NCI-H1092 (cell line): ENCODE measurements at regions not wholly inside any gene's neighbourhood (a gene's known extent, or its start where the extent isn't known, plus 50 kb on each side); places are given as distances from the start of the nearest gene placed in this dataset.

ENCODE experiments used
- DNase-seq: peaks from one replicate; lab custom pipeline; 2025; lab: John Stamatoyannopoulos, UW

DNA sequence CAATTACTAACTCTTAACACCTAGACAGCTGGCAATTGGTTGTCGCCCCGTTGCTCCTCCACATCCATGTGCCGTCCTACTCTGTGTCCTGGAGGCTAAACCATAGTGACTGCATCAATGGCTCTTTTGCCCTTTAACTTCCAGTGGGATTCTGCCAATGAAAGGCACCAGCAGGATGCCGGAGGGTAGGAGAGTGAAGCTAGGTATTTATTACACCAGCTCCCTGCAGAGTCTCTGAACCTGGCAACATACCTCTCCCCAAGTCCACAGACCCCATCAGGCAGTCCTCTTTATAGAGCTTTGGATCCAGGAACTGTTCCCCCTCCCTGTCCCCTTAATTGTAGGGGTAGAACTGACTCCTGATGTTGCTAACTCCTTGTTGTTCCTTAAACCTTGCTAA lies 426.8 kb downstream of the HNRNPD start:
- no peak for DNase-seq

GRCh38 chr4:81930506-81931238 lies 443.1 kb downstream of the HNRNPD start:
- no peak for DNase-seq

- no peak for DNase-seq
Measured at GRCh38 chr4:81923140-81923539, 450.7 kb downstream of the HNRNPD start.

GRCh38 chr4:81922313-81922712 lies 450.6 kb upstream of the RASGEF1B start:
- no peak for DNase-seq

GRCh38 chr4:81921751-81922159 lies 450.0 kb upstream of the RASGEF1B start:
- no peak for DNase-seq

DNA sequence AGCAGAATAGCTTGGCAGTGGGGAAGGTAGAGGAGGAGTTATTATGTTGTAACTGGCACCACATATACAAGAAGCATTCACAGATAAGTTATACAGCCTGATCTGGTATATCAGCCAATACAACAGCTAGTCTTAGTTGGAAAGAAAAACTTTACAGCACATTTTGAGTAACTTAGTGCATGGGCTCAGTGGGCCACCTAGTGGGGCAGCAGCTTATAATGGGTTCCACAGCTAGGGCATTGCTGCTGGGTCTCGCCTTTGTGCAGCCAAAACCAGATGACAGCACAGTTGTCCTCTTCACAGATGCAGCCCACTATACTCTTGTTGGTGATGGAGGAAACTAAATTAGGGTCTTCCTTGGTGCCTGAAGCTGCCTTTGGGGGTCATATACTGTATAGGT lies 448.1 kb upstream of the RASGEF1B start:
- no peak for DNase-seq

GRCh38 chr4:81919223-81919622 lies 447.5 kb upstream of the RASGEF1B start:
- no peak for DNase-seq

GRCh38 chr4:81915430-81915829 lies 443.7 kb upstream of the RASGEF1B start:
- no peak for DNase-seq

DNA sequence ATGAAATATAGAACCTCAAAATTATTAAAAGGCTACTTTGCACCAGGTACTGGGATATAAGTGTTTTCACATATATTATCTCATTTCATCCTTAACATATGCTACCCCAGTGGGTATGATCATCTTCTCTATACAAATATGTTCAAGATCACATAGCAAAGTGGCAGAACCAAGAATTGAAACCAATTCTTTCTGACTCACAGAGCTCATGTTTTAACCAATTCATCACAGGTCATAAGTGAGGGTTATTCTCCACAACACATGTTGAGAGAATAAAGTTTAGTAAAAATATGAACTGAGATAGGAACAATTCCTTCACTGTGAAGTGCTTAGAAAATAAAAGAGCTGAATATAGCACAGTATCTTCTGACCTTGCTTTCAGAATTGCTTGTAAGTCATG lies 442.9 kb upstream of the RASGEF1B start:
- DNase-seq, result no peak

DNA sequence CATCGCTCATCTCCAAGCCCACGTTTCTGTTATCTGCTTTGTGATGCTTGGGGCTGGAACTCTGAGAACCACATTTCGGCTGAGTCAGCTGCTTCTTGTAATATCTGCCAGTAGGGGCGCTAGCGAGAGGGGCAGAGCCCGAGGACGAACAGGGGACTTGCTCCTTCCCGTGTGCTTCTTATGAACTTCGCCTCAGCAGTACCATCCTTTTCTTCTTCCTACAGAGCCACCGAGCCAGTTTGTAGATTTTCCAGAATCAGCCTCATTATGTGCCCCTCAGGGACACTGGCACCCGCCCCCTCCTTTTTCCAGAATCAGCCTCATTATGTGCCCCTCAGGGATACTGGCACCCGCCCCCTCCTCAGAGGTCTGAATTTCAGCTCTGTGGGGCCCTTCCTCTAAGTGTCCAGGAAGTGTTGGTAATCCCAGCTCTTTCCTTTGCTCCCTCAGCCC lies 441.7 kb upstream of the RASGEF1B start:
- DNase-seq, result no peak

- no peak for DNase-seq
Measured at GRCh38 chr4:81912376-81913030, 440.8 kb upstream of the RASGEF1B start.

- DNase-seq, result no peak
Measured at GRCh38 chr4:81906905-81907304, 435.2 kb upstream of the RASGEF1B start.

GRCh38 chr4:81905971-81906370 lies 434.3 kb upstream of the RASGEF1B start:
- DNase-seq, result no peak

DNA sequence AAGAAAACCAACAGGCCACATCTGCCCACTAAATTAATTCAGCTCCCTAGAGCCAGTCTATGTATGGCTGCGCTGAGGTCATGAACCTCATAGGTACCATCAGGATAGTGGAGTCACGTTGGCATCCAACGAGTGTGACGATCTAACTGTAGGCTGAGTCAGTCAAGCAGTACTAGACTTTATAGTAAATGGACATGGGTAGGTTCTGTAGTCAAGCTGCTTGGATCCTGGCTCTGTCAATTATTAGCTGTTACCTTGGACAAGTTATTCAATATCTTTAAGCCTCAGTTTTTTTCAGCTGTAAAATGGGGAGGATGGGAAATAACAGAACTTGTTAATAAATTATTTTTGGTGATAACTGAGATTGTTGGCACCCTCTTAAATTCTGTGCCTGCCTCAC lies 432.4 kb upstream of the RASGEF1B start:
- no peak for DNase-seq

GRCh38 chr4:81903212-81903611 lies 431.5 kb upstream of the RASGEF1B start:
- DNase-seq, result no peak

DNA sequence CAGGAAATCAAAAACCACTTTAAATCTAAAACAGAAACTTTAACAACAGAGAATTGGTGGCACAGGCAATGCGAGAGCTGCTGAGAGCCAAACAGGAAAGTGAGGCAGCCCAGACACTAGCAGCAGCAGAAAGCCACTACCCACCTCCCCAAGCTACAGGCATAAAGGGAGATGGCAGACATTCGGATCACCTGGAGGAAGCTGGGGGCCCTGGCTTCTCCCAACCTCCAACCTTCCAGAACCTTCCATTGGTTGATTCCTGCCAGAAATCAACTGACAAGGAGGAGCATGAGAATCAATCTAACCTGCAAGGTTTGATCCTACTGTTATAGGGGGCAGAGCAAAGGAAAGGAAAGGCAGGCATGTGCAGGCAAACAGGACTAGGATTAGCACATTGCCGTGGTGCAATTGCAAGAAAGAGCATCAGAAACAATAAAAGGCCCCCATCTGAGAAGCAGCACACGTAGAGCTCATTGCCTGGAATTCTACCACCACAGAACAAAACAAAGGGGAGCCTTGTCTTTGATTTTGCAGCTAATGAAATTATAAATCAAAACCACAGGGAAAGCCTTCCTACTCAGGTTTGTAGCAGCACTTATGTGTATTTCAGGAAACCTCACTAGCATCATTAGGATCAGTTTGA lies 427.3 kb upstream of the RASGEF1B start:
- no peak for DNase-seq

DNA sequence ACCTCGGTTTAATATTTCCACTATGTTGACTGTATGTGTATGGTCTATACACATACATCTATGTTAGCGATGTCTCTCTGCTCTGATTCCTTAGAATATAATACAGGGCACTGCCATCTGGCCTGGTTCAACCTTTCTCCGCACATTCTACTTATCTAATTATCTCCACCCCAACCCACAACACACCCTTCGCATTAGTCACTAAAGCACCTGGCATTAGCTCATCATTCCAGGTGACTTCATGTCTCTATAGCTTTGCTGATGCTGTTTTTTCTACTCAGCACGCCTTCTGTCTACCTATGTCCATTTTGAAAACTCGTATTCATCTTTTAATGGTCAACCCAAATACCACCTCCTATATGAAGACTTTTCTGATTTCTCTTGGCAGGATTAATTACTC lies 425.2 kb upstream of the RASGEF1B start:
- DNase-seq, result no peak

DNA sequence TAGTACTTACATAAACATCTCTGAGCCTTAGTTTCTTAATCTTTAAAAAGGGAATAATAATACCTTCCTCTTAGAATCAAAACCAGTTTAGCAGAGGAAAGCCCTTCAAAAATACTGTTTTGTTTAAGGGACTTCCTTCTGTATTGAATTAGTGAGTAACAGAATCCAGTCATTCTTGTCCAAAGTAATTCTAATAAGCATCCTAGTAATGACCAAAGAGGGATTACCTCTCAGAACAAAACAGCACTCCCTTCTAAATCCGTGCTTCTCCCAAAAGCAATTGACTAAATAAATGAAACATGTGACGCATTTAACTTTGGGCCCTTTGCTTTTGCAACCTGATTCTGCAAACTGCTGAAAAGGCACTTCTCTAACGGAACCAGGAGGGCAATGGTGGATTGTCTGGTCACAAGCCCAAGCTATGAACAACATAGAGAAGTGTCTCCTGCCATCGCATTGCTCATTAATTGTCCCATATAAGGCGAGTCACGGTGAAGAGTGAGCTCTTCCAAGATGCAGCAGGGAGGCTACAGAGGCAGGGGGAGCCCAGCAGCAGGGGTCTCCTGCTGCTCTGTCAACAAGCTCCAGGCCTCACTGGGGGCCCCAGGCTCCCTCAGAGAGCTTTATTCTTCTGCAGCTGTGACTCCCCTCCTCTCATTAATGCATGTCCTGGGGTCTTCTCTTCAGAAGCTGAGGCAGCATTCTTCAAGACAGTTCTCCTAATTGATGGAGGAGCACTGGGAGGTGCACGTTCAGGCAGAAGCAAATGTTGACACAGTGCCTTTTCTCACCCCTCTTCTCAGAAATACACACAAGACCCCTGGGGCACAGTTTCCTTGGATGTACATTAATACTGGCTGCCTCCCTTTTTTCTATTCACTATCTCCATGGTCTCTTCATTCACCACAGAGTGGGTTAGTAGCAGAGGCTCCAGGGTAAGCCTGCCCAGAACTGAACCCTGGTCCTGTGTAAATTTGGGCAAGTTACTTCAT lies 419.6 kb upstream of the RASGEF1B start:
- DNase-seq, result no peak

DNA sequence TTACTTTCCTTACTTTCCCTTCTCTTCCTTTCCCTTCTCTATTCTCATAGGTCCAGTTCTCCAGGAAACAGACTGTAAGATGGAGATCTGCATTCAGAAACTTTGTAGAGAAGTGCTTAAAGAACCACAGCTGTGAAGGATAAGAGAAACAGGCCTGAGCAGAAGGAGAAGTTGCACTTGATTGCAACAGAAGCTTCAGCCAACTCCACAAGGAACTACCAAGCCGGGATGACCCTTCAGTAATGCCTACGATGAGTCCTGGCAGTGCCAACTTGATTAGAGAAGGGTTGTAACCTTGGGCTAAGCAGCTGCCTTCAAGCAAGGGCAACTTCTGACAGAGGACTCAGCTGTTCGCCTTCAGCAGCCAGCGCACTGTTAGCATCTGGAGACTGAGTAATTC lies 413.3 kb upstream of the RASGEF1B start:
- no peak for DNase-seq

DNA sequence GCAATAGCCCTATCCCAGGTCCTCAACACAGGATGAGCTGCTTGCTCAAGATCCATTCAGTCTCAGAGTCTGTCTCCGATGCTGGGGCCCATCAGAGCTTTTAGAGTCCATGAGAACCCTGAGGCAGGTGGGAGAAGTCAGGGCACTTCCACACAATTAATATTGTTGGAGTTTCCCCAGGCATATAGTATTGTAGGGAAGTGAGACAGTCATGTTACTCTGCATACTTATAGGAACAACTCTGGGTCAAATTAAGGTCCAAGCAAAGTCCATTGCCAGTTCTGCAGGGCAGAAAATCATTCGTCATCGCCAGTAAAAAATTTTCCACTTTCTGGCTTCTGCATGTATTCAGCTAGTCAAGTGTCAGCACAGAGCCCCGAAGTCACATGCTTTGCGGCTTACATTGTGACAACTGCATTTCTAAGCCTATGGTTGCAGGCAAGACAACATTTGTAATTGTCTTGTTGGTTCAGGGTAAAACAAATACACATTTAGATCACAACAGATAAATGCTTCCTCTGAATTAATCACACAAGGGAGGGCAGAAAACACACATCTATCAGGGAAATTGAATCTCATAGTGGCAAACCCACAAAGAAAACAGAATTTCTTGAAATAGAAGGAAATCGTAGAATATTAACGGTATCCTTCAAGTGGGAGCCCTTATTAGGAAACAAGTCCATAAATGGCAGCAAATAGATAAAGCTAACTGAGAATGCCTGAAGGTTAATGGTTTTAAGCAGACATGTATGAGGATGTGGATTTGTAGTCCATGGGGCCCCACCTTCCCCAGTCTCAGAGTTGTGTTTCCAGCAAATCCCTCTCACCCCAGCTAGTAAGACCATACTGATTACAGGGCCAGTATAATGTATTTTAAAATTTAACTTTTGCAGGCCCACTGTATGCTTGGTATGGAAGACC lies 412.1 kb upstream of the RASGEF1B start:
- DNase-seq, result no peak

- DNase-seq, result no peak
Measured at GRCh38 chr4:81883004-81883403, 411.3 kb upstream of the RASGEF1B start.
